HL-60 (cell line): ENCODE measurements at regions not wholly inside any gene's neighbourhood (a gene's known extent, or its start where the extent isn't known, plus 50 kb on each side); places are given as distances from the start of the nearest gene placed in this dataset.

Experiments used
- DNase-seq, 2 experiments: peaks; one replicate each; pipeline ENCODE4 v3.0.0-alpha.2; 2010 to 2020; ENCODE audit warnings: low read depth in 1 of 2, low spot score in 1 of 2
- H3K27ac ChIP-seq: fragments of 250-450 bp; sonication (Bioruptor Pico); replicated peaks from 2 replicates; pipeline ENCODE4 v1.5.1; 2020; ENCODE audit warnings: mild to moderate bottlenecking, moderate library complexity
- H3K27me3 ChIP-seq: fragments of 250-450 bp; sonication (Bioruptor Pico); 2 replicates; pipeline ENCODE4 v1.5.1; 2021; ENCODE audit warnings: mild to moderate bottlenecking, moderate library complexity; ENCODE audit not compliant: insufficient read depth, poor library complexity, severe bottlenecking
- H3K4me3 ChIP-seq: replicated peaks from 2 replicates; pipeline ENCODE4 v1.5.1; 2011; ENCODE audit warnings: mild to moderate bottlenecking, control low read depth, low read length; ENCODE audit not compliant: insufficient read depth
- CTCF ChIP-seq: IDR thresholded peaks from one replicate; pipeline ENCODE4 v1.5.1; 2011; ENCODE audit warnings: low read length, control low read depth, inconsistent platforms; ENCODE audit not compliant: insufficient read depth
- GABPA ChIP-seq: IDR thresholded peaks from 2 replicates; pipeline ENCODE4 v1.6.1; 2012; ENCODE audit warnings: low read depth
- POLR2AphosphoS5 ChIP-seq: IDR thresholded peaks from 2 replicates; pipeline ENCODE4 v1.6.1; 2012; ENCODE audit warnings: low read depth
- REST ChIP-seq: IDR thresholded peaks from 2 replicates; pipeline ENCODE4 v1.6.1; 2012; ENCODE audit warnings: low read depth; ENCODE audit not compliant: insufficient replicate concordance
- SPI1 ChIP-seq: IDR thresholded peaks from 2 replicates; pipeline ENCODE4 v1.6.1; 2012; ENCODE audit warnings: low read depth, mild to moderate bottlenecking, borderline replicate concordance

GRCh38 chr3:10566451-10566850 is 61.1 kb upstream of the ATP2B2 start:
- no peak for DNase-seq
- no peak for TF ChIP-seq GABPA
- TF ChIP-seq POLR2AphosphoS5, result no peak
- no peak for TF ChIP-seq REST
- TF ChIP-seq SPI1, result no peak
- TF ChIP-seq CTCF, result no peak
- Histone ChIP-seq H3K27ac (no peak overlapping the region), H3K27me3 (no peaks in the 10 kb centered on the region), H3K4me3 (no peak overlapping the region)

- Histone ChIP-seq H3K27me3 (no peaks in the 10 kb centered on the region), H3K27ac (no peak overlapping the region), H3K4me3 (no peak overlapping the region)
- no peak for DNase-seq
- TF ChIP-seq REST (no peak), SPI1 (no peak), CTCF (no peak), POLR2AphosphoS5 (no peak), GABPA (no peak)
Measured at GRCh38 chr3:10568549-10568948, 63.2 kb upstream of the ATP2B2 start.

GRCh38 chr3:10570196-10570946 is 65.0 kb upstream of the ATP2B2 start:
- no peak overlapping the region for H3K4me3 ChIP-seq
- DNase-seq, result no peak
- TF ChIP-seq SPI1 (no peak), GABPA (no peak), POLR2AphosphoS5 (no peak)
- no peaks in the 10 kb centered on the region for H3K27me3 ChIP-seq
- no peak overlapping the region for H3K27ac ChIP-seq

GRCh38 chr3:10574101-10574620 is 68.8 kb upstream of the ATP2B2 start:
- no peaks in the 10 kb centered on the region for H3K27me3 ChIP-seq
- DNase-seq, result no peak
- TF ChIP-seq SPI1 (no peak), CTCF (no peak), POLR2AphosphoS5 (no peak), GABPA (no peak), REST (no peak)
- no peak overlapping the region for H3K4me3 ChIP-seq
- H3K27ac ChIP-seq, result no peak overlapping the region
